HG03354 (cell line): ENCODE measurements at regions not wholly inside any gene's neighbourhood (a gene's known extent, or its start where the extent isn't known, plus 50 kb on each side); places are given as distances from the start of the nearest gene placed in this dataset.

ENCODE experiments used
- ATAC-seq: cut with Tn5 transposase; IDR thresholded peaks from one replicate; pipeline ENCODE4 v1.9.1; 2021; ENCODE audit warnings: mild to moderate bottlenecking; ENCODE audit not compliant: unreplicated experiment, poor library complexity, severe bottlenecking

- ATAC-seq, result no peak
These were observed 58.4 kb downstream of the HMHB1 start for GRCh38 chr5:143870362-143870761.

GRCh38 chr5:143870871-143871632, 59.1 kb downstream of the HMHB1 start:
- no peak for ATAC-seq

GRCh38 chr5:143871672-143872071, 59.7 kb downstream of the HMHB1 start:
- no peak for ATAC-seq

- ATAC-seq, result no peak
These were observed 62.4 kb downstream of the HMHB1 start for GRCh38 chr5:143874312-143874711.

- no peak for ATAC-seq
These were observed 65.2 kb downstream of the HMHB1 start for GRCh38 chr5:143877196-143877595.

GRCh38 chr5:143878430-143878829, 66.5 kb downstream of the HMHB1 start:
- ATAC-seq, result no peak

GRCh38 chr5:143879646-143880045, 67.7 kb downstream of the HMHB1 start:
- no peak for ATAC-seq

- no peak for ATAC-seq
These were observed 68.2 kb downstream of the HMHB1 start for GRCh38 chr5:143880178-143880577.

- ATAC-seq, result no peak
These were observed 70.6 kb downstream of the HMHB1 start for GRCh38 chr5:143882520-143882919.

- no peak for ATAC-seq
These were observed 74.1 kb downstream of the HMHB1 start for GRCh38 chr5:143886096-143886495.

- no peak for ATAC-seq
These were observed 75.0 kb downstream of the HMHB1 start for GRCh38 chr5:143886651-143887638.

GRCh38 chr5:143887903-143888665, 76.1 kb downstream of the HMHB1 start:
- ATAC-seq, result no peak

GRCh38 chr5:143888912-143889311, 77.0 kb downstream of the HMHB1 start:
- no peak for ATAC-seq

GRCh38 chr5:143889986-143890385, 78.0 kb downstream of the HMHB1 start:
- ATAC-seq, result no peak

GRCh38 chr5:143890487-143890886, 78.5 kb downstream of the HMHB1 start:
- ATAC-seq, result no peak

- no peak for ATAC-seq
These were observed 80.3 kb downstream of the HMHB1 start for GRCh38 chr5:143892271-143892670.

- ATAC-seq, result no peak
These were observed 80.9 kb downstream of the HMHB1 start for GRCh38 chr5:143892908-143893307.

GRCh38 chr5:143893638-143894037, 81.7 kb downstream of the HMHB1 start:
- ATAC-seq, result peak; percentile 64

- ATAC-seq, result no peak
These were observed 84.6 kb downstream of the HMHB1 start for GRCh38 chr5:143896516-143896915.

- ATAC-seq, result no peak
These were observed 85.0 kb downstream of the HMHB1 start for GRCh38 chr5:143896966-143897365.
